ENCODE measurements at regions not wholly inside any gene's neighbourhood (a gene's known extent, or its start where the extent isn't known, plus 50 kb on each side); places are given as distances from the start of the nearest gene placed in this dataset.

DNA sequence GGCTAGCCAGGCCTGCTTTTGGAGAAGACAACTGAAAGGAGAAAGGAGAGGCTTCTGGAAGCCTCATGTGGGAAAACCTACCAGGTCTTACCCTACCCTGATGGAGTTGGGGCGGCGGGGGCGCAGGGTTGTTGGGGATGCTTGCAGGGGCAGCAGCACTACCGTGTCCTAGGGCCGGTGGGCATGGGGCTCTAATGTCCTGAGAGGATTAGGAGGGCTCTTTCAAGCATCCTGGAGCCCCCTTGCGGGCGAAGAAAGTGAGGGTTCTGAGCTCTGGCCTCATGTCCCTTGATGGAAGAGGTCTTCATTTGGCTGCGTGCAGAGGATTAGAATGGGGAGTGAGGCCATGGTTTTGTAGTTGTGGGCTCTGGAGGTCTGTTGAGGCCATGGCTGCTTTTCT is 86.9 kb upstream of the PITX1 start:
- no peak for DNase-seq (ENCODE audit: low read depth in 2 of 2)

GRCh38 chr5:135119481-135119880 is 85.5 kb upstream of the PITX1 start:
- DNase-seq (ENCODE audit: low read depth in 2 of 2): no peak

- no peak for DNase-seq (ENCODE audit: low read depth in 2 of 2)
Measured at GRCh38 chr5:135117590-135117989, 83.6 kb upstream of the PITX1 start.

DNA sequence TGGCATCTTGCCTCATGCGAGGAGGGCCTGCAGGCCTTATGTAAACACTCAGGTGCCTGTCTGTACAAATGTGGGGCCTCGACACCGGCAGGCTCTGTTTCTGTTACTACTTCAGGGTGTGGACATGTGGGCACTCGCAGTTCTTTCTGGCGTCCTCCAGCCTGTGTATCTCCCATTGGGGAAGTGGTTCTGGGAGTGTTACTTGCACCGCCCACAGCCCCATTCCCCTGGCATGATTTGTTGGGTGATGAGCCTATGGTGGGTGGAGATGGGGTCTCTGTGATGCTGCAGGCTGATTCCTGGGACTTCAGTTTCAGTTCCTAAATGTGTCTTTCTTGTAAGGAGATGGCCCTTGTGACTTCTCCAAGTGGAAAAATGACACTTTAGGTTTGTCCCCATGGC is 82.1 kb upstream of the PITX1 start:
- DNase-seq (ENCODE audit: low read depth in 2 of 2): no peak

DNA sequence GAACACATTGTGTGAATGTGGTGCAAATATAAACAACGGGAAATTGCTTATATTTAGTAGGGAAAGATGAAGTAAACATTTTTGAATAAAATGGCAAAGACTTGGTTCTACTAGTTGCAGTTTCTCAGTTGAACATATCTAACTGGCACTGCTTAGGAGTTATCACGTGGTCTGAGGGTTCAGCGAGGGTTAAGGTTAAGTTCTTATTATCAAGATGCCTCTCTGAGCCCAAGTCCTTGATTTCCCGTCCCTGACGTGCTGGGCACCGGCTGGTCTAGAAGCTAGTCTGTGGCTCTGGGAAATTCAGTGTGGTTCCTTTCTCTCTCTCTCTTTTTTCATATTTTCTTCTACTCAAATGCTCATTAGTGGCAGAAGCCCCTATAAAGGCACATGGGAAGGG is 81.6 kb upstream of the PITX1 start:
- no peak for DNase-seq (ENCODE audit: low read depth in 2 of 2)

GRCh38 chr5:135114759-135115158 is 80.7 kb upstream of the PITX1 start:
- no peak for DNase-seq (ENCODE audit: low read depth in 2 of 2)

DNA sequence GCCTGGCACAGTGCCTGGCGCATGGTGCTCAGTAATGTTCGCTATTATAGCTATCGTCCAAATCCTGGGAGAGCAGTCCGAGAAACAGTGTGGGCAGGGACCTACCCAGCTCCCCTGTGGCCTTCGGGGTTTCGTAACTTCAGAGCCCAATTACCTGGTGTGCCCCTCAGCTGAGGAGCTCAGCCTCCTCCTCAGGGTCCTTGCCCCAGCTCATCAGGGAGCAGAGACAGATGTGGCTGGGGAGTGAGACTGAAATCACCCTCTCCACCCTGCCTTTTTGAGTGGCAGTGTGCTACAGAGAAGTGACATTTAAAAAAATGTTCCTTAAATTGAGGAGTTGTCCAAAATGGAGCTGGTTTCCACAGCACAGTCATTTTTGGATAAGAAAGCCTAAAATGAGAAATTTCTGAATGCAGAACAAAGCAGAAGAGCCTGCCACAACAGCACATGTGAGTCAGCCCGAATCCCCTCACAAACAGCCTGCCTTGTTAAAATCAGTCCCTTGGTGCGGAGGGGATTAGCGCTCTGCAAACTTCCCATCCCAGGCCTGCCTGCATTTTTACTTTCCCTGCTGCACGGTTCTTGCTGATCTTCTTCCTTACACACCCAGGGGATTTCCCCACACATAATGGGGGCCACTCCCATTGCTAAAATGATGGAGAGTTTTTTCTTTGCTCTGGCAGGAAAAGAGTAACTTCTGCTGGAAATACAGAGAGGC is 78.1 kb upstream of the PITX1 start:
- no peak for DNase-seq (ENCODE audit: low read depth in 2 of 2)

GRCh38 chr5:135110785-135111596 is 77.0 kb upstream of the PITX1 start:
- DNase-seq (ENCODE audit: low read depth in 2 of 2): no peak

DNA sequence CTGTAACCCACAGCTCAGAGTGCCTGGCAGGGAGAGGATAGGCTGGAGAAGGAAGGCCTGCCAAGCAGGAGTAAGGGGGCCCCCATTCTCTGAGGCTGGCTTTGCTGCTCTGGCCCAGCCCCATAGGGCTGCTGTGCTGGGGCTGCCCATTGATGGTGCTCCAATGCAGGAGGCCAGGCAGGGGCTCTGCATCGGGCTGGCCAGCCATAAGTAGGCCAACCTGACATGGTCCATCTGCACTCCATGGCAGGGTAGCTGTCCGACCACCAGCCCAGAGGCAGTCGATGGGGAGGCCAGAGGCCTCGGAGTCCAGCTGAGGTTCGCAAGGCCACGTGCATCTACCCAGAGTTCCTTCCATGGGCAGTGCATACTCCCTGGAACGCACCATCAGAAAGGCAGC is 75.0 kb upstream of the PITX1 start:
- DNase-seq (ENCODE audit: low read depth in 2 of 2): no peak

GRCh38 chr5:135108569-135108968 is 74.5 kb upstream of the PITX1 start:
- DNase-seq (ENCODE audit: low read depth in 2 of 2): no peak

- no peak for DNase-seq (ENCODE audit: low read depth in 2 of 2)
Measured at GRCh38 chr5:135107986-135108385, 74.0 kb upstream of the PITX1 start.

GRCh38 chr5:135106610-135107471 is 72.8 kb upstream of the PITX1 start:
- no peak for DNase-seq (ENCODE audit: low read depth in 2 of 2)

GRCh38 chr5:135106136-135106535 is 72.1 kb upstream of the PITX1 start:
- no peak for DNase-seq (ENCODE audit: low read depth in 2 of 2)

- no peak for DNase-seq (ENCODE audit: low read depth in 2 of 2)
Measured at GRCh38 chr5:135105105-135105484, 71.1 kb upstream of the PITX1 start.

DNA sequence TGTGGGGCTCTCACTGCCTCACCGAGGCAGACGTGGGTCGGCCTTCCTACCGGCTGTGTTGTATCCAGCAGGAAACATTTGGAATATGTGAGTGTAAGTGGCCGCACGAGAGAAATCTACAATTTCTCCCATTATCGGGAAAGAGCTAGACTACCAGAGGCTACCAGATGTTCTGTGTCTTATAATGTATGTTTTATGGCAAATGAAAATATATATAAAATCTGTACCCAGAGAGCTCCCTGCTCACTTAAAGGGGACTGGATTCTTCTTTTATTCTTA is 69.5 kb upstream of the PITX1 start:
- no peak for DNase-seq (ENCODE audit: low read depth in 2 of 2)

- DNase-seq (ENCODE audit: low read depth in 2 of 2): no peak
Measured at GRCh38 chr5:135102716-135103574, 68.9 kb upstream of the PITX1 start.

GRCh38 chr5:135100431-135100830 is 66.4 kb upstream of the PITX1 start:
- no peak for DNase-seq (ENCODE audit: low read depth in 2 of 2)

GRCh38 chr5:135100011-135100410 is 66.0 kb upstream of the PITX1 start:
- DNase-seq (ENCODE audit: low read depth in 2 of 2): no peak

- DNase-seq (ENCODE audit: low read depth in 2 of 2): no peak
Measured at GRCh38 chr5:135097390-135097789, 63.4 kb upstream of the PITX1 start.

DNA sequence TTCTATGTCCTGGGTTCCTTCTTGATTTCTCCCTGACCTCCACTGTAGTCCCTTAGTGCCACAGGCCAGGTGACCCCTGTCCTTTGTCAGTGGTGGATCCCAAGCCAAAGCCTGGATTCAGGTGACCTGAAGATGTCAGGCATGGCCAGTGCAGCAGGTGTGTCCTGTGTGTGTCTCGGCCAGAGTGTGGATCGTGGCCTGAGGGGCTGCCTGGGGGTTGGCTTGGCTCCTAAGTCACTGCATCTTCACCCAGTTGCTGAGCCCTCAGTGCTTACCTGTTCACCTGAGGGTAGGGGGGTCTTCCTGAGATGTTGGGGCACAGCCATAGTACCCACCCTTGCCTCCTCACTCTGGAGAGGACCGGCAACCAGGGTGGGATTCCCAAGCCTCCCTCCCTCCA is 61.8 kb upstream of the PITX1 start:
- no peak for DNase-seq (ENCODE audit: low read depth in 2 of 2)

GRCh38 chr5:135095052-135095715 is 61.2 kb upstream of the PITX1 start:
- no peak for DNase-seq (ENCODE audit: low read depth in 2 of 2)

All from stimulated activated CD4-positive, alpha-beta T cell treated with anti-CD3 and anti-CD28 coated beads, Interleukin-12 subunit alpha, Interleukin-12 subunit beta, amount 100 ng/mL, for 24 hours (primary cell).